PC-3 (cell line): ENCODE measurements at regions not wholly inside any gene's neighbourhood (a gene's known extent, or its start where the extent isn't known, plus 50 kb on each side); places are given as distances from the start of the nearest gene placed in this dataset.

Experiments used
- CTCF ChIP-seq: fragments of 300-600 bp; sonication (generic); conservative IDR thresholded peaks from 2 replicates; pipeline ENCODE4 v1.5.1; 2017; ENCODE audit warnings: antibody characterized with exemption, low read depth, mild to moderate bottlenecking, low read length
- EZH2 ChIP-seq: fragments of 300-600 bp; sonication (generic); IDR thresholded peaks from one replicate; pipeline ENCODE4 v1.6.1; 2017; ENCODE audit warnings: antibody characterized with exemption, mild to moderate bottlenecking, low read length; ENCODE audit not compliant: unreplicated experiment
- EZH2phosphoT487 ChIP-seq: fragments of 300-600 bp; sonication (generic); IDR thresholded peaks from 2 replicates; pipeline ENCODE4 v1.6.1; 2018; ENCODE audit warnings: mild to moderate bottlenecking, antibody characterized with exemption, low read length, borderline replicate concordance

- TF ChIP-seq CTCF, result no peak
- TF ChIP-seq EZH2, result no peak
- no peak for TF ChIP-seq EZH2phosphoT487
Observed at GRCh38 chr2:16717477-16717876, 51.8 kb upstream of the CYRIA start.
